Liver (tissue), 7 donors: ENCODE measurements at regions not wholly inside any gene's neighbourhood (a gene's known extent, or its start where the extent isn't known, plus 50 kb on each side); places are given as distances from the start of the nearest gene placed in this dataset.
"Not testable (repeated sequence)": the region's sequence is repeated elsewhere in the genome, so short reads cannot be mapped to it uniquely, and the experiment has no call there.

Experiments used
- DNase-seq: peaks from one replicate; pipeline ENCODE4 v3.0.0-alpha.2; 2017; ENCODE audit warnings: low spot score
- H3K27ac ChIP-seq, 2 donors: one replicate each; pipeline ENCODE4 v1.7.0; 2013; ENCODE audit warnings: inconsistent platforms in 2 of 2, low read length in 2 of 2, control low read depth in 1 of 2, low read depth in 1 of 2, mild to moderate bottlenecking in 1 of 2
- H3K27me3 ChIP-seq, 4 donors: one replicate each; pipeline versions ENCODE4 v1.6.1 to v1.7.0; 2013; ENCODE audit warnings: low read length in 3 of 4, inconsistent platforms in 1 of 4, mild to moderate bottlenecking in 1 of 4, moderate library complexity in 1 of 4; ENCODE audit not compliant: control insufficient read depth in 4 of 4, insufficient read depth in 4 of 4
- H3K36me3 ChIP-seq, 4 donors: one replicate each; pipeline versions ENCODE4 v1.6.1 to v1.7.0; 2013; ENCODE audit warnings: low read length in 3 of 4, mild to moderate bottlenecking in 3 of 4, low read depth in 1 of 4, moderate library complexity in 1 of 4; ENCODE audit not compliant: control insufficient read depth in 4 of 4, insufficient read depth in 3 of 4
- H3K4me1 ChIP-seq, 4 donors: one replicate each; pipeline versions ENCODE4 v1.6.1 to v1.7.0; 2013; ENCODE audit warnings: low read length in 3 of 4, mild to moderate bottlenecking in 3 of 4, moderate library complexity in 1 of 4; ENCODE audit not compliant: control insufficient read depth in 4 of 4, insufficient read depth in 4 of 4
- H3K4me3 ChIP-seq, 3 donors: one replicate each; pipeline versions ENCODE4 v1.6.1 to v1.7.0; 2013; ENCODE audit warnings: low read length in 3 of 3, control low read depth in 1 of 3, low read depth in 1 of 3, mild to moderate bottlenecking in 1 of 3
- H3K9ac ChIP-seq, 2 donors: one replicate each; pipeline ENCODE4 v1.7.0; 2013; ENCODE audit warnings: low read length in 2 of 2, mild to moderate bottlenecking in 2 of 2, moderate library complexity in 2 of 2, control low read depth in 1 of 2, low read depth in 1 of 2
- H3K9me3 ChIP-seq, 4 donors: one replicate each; pipeline versions ENCODE4 v1.6.1 to v1.7.0; 2013; ENCODE audit warnings: low read length in 3 of 4; ENCODE audit not compliant: control insufficient read depth in 4 of 4
- EGR1 ChIP-seq, 2 donors: IDR thresholded peaks; 2 replicates each; pipeline ENCODE4 v1.6.1; 2016 to 2018; ENCODE audit warnings: antibody characterized with exemption in 2 of 2, low read depth in 2 of 2
- FOXA1 ChIP-seq: IDR thresholded peaks from 2 replicates; pipeline ENCODE4 v1.6.1; 2016; ENCODE audit warnings: antibody characterized with exemption
- FOXA2 ChIP-seq: IDR thresholded peaks from 2 replicates; pipeline ENCODE4 v1.6.1; 2016; ENCODE audit warnings: antibody characterized with exemption
- GABPA ChIP-seq, 2 donors: IDR thresholded peaks in 1 of 2; conservative IDR thresholded peaks in 1 of 2; 2 replicates each; pipeline ENCODE4 v1.6.1; 2016; ENCODE audit warnings: antibody characterized with exemption in 2 of 2, mild to moderate bottlenecking in 1 of 2, moderate library complexity in 1 of 2
- HNF4A ChIP-seq, 2 donors: conservative IDR thresholded peaks; 2 replicates each; pipeline ENCODE4 v1.6.1; 2016; ENCODE audit warnings: antibody characterized with exemption in 2 of 2, mild to moderate bottlenecking in 2 of 2
- HNF4G ChIP-seq: IDR thresholded peaks from 2 replicates; pipeline ENCODE4 v1.6.1; 2016; ENCODE audit warnings: antibody characterized with exemption
- JUND ChIP-seq, 2 donors: IDR thresholded peaks; 2 replicates each; pipeline ENCODE4 v1.6.1; 2016; ENCODE audit warnings: antibody characterized with exemption in 2 of 2
- MAX ChIP-seq: IDR thresholded peaks from 2 replicates; pipeline ENCODE4 v1.6.1; 2016; ENCODE audit warnings: antibody characterized with exemption
- RAD21 ChIP-seq, 2 donors: IDR thresholded peaks; 2 replicates each; pipeline ENCODE4 v1.6.1; 2016; ENCODE audit warnings: antibody characterized with exemption in 2 of 2, mild to moderate bottlenecking in 2 of 2
- RXRA ChIP-seq, 2 donors: IDR thresholded peaks; 2 replicates each; pipeline ENCODE4 v1.6.1; 2017 to 2018; ENCODE audit warnings: antibody characterized with exemption in 2 of 2, mild to moderate bottlenecking in 1 of 2
- SP1 ChIP-seq: IDR thresholded peaks from 2 replicates; pipeline ENCODE4 v1.6.1; 2018; ENCODE audit warnings: antibody characterized with exemption, mild to moderate bottlenecking
- TAF1 ChIP-seq: conservative IDR thresholded peaks from 2 replicates; pipeline ENCODE4 v1.6.1; 2016; ENCODE audit warnings: antibody characterized with exemption, mild to moderate bottlenecking
- ZBTB33 ChIP-seq: IDR thresholded peaks from 2 replicates; pipeline ENCODE4 v1.6.1; 2016; ENCODE audit warnings: antibody characterized with exemption
- WGBS: extraction: QIAGEN DNeasy Blood & Tissue Kit; methylation state at CpG from one replicate; pipeline ENCODE4 v1.1.7; 2013; 5-methylcytosine and 5-hydroxymethylcytosine counted together
- TF ChIP-seq, protein P1 (sequence below): IDR thresholded peaks from 2 replicates; pipeline ENCODE4 v1.6.1; 2016; ENCODE audit warnings: antibody characterized with exemption, mild to moderate bottlenecking
- donor health status: healthy.
- donor health status: healthy.
- donor health status: healthy.
- donor health status: healthy.

DNA sequence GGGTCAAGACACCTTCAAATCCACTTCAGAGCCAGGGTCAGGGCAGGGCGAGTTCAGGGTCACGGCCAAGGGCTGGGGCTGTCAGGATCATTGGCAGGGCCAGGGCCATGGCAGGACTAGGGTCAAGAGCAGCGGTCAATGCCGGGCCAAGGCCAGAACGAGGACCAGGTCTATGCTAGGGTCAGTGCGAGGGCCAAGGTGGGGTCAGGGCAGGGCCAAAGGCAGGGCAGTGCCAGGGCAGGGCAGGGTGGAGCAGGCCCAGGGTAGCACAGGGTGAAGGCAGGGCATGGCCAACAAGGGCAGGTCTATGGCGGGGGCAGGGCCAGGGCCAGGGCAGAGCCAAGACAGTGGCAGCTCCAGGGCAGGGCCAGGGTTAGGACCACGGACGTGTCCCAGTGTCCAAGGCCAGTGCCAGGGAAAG, 154.0 kb downstream of the LIPI start (continued):
- TF ChIP-seq, protein P1, sequence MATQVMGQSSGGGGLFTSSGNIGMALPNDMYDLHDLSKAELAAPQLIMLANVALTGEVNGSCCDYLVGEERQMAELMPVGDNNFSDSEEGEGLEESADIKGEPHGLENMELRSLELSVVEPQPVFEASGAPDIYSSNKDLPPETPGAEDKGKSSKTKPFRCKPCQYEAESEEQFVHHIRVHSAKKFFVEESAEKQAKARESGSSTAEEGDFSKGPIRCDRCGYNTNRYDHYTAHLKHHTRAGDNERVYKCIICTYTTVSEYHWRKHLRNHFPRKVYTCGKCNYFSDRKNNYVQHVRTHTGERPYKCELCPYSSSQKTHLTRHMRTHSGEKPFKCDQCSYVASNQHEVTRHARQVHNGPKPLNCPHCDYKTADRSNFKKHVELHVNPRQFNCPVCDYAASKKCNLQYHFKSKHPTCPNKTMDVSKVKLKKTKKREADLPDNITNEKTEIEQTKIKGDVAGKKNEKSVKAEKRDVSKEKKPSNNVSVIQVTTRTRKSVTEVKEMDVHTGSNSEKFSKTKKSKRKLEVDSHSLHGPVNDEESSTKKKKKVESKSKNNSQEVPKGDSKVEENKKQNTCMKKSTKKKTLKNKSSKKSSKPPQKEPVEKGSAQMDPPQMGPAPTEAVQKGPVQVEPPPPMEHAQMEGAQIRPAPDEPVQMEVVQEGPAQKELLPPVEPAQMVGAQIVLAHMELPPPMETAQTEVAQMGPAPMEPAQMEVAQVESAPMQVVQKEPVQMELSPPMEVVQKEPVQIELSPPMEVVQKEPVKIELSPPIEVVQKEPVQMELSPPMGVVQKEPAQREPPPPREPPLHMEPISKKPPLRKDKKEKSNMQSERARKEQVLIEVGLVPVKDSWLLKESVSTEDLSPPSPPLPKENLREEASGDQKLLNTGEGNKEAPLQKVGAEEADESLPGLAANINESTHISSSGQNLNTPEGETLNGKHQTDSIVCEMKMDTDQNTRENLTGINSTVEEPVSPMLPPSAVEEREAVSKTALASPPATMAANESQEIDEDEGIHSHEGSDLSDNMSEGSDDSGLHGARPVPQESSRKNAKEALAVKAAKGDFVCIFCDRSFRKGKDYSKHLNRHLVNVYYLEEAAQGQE: no peak
- TF ChIP-seq HNF4A (conservative IDR thresholded peaks at IDR 0.05) (no peak), HNF4G (no peak), TAF1 (no peak), MAX (no peak), SP1 (no peak), GABPA (IDR thresholded peaks at IDR 0.05 in 1 of 2, conservative IDR thresholded peaks at IDR 0.05 in 1 of 2) (no peak), FOXA1 (no peak), FOXA2 (no peak)

- not testable (repeated sequence) for H3K4me1 ChIP-seq, H3K27ac ChIP-seq, DNase-seq, H3K36me3 ChIP-seq, H3K4me3 ChIP-seq, H3K9me3 ChIP-seq, H3K9ac ChIP-seq, H3K27me3 ChIP-seq
- WGBS: 93% methylated on average over 6 of the region's 6 CpGs
Observed at GRCh38 chr21:14055746-14056515, 154.8 kb downstream of the LIPI start.

- no peaks in the 10 kb centered on the region for H3K9me3 ChIP-seq
- H3K36me3 ChIP-seq: no peaks in the 10 kb centered on the region
- H3K4me1 ChIP-seq: peaks cover 0 to 2% (median 0%) of the 10 kb centered on the region in 4 donors
- H3K27me3 ChIP-seq: no peaks in the 10 kb centered on the region
- DNase-seq: no peak
- 96% methylated on average over 3 of the region's 3 CpGs for WGBS
- TF ChIP-seq FOXA1 (no peak), SP1 (no peak), HNF4G (no peak), GABPA (IDR thresholded peaks at IDR 0.05 in 1 of 2, conservative IDR thresholded peaks at IDR 0.05 in 1 of 2) (no peak), RAD21 (IDR thresholded peaks at IDR 0.05) (no peak), JUND (IDR thresholded peaks at IDR 0.05) (no peak), FOXA2 (no peak), EGR1 (IDR thresholded peaks at IDR 0.05; ENCODE audit: low read depth in 2 of 2) (no peak), RXRA (IDR thresholded peaks at IDR 0.05) (no peak), ZBTB33 (no peak), HNF4A (conservative IDR thresholded peaks at IDR 0.05) (no peak), TAF1 (no peak)
- TF ChIP-seq, protein P1: no peak
- no peak overlapping the region for H3K9ac ChIP-seq
- no peak overlapping the region for H3K27ac ChIP-seq
- no peak overlapping the region for H3K4me3 ChIP-seq
Observed at GRCh38 chr21:14054682-14055081, 156.1 kb downstream of the LIPI start.
